GM19372 (cell line): ENCODE measurements at regions not wholly inside any gene's neighbourhood (a gene's known extent, or its start where the extent isn't known, plus 50 kb on each side); places are given as distances from the start of the nearest gene placed in this dataset.

Experiments used
- ATAC-seq: cut with Tn5 transposase; IDR thresholded peaks from one replicate; pipeline ENCODE4 v1.9.1; 2021; ENCODE audit warnings: mild to moderate bottlenecking, low read depth, moderate library complexity; ENCODE audit not compliant: unreplicated experiment

DNA sequence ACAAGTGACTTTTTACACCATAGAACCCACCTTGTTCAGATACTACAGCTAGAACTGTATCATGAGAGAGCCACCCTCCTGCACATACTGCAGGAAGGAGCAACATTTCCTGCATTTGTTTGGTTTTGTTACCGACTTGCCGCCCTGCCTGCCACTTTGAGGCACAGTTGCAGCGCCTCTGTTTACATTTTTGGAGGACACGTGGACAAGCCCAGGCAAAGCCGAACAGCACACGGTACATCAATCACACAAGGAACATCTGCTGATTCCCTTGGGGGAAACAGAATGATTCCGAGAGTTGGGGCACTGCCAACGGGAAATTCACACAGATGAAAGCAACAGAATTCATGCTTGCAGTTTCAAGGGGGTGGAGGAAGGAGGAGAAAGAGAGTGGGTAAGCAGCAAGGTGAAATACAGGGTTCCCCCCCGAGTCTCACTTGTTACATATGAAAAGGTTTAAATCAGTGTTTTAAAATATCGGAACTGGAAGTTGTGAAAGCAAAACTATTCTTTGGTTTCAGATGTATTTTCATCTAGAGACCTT, 110.7 kb downstream of the BTG1 start:
- ATAC-seq, result peak; percentile 68

DNA sequence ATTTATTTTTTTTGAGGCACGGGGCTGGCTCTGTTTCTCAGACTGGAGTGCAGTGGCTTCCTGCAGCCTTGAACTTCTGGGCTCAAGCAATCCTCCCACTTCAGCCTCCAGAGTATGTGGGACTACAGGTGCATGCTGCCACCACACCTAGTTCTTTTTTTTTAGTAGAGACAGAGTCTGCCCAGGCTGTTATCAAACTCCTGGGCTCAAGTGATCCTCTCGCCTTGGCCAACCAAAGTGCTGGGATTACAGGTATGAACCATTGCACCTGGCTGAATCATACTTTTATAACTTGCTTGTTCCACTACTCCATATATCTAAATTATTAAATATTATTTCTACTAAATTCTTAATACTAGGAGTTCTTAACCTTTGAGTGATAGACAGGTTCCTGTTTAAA, 111.6 kb downstream of the BTG1 start:
- ATAC-seq, result no peak

DNA sequence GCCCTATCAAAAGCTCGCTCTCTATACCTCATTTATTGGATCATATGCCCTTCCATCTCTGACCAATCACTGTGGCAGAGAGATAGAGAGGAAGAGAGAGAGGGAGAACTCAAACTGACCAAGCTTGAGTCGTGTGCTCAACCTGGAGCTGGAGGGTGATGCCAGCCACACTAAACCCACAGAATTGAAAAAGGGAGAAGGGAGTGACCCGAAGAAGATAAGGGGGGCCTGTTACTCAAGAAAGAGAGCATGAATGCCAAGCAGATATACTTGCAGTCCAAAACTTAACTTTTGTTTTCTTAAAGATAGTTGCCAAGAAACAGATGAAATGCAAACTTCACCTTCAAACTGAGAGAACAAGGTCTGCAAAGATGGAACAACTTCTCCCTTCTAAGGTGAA, 112.7 kb downstream of the BTG1 start:
- ATAC-seq, result no peak

DNA sequence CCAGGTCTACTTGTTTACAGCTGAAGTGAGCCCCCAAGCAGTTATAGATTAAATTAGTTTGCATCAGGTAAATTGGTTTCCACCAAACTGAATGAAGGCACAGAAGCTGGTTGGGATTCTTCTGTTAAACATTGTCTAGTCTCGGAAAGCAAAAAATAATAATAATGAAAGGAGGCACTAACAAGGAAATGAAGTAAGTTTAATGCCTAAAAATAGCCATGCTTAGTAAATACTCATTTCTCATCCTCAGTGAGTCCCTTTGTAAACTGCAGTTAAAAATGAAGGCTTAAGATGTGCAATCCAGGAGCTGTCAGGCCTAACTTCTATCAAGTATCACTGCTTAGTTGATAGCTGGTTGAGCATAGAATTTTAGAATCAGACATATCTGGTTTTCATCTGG, 113.5 kb downstream of the BTG1 start:
- ATAC-seq, result no peak

DNA sequence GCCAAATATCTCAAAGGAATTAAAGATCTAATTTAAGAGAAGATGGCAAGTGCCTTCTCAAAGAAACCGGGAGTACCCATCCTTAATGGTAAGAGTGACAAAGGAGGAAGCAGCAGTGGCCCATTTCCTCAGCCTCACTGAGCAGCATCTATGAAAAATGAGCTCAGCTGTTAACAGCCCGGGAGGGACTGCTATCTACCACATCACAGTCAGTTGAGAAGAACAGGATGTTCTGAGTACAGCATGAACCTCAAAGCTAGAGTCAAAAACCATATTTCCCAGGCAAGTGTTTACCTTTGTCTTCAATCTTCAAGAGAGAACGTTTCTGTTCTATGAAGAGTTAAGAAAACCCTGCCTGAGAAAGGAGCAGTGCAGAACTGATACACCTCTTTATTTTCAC, 115.0 kb downstream of the BTG1 start:
- ATAC-seq, result peak; percentile 57

DNA sequence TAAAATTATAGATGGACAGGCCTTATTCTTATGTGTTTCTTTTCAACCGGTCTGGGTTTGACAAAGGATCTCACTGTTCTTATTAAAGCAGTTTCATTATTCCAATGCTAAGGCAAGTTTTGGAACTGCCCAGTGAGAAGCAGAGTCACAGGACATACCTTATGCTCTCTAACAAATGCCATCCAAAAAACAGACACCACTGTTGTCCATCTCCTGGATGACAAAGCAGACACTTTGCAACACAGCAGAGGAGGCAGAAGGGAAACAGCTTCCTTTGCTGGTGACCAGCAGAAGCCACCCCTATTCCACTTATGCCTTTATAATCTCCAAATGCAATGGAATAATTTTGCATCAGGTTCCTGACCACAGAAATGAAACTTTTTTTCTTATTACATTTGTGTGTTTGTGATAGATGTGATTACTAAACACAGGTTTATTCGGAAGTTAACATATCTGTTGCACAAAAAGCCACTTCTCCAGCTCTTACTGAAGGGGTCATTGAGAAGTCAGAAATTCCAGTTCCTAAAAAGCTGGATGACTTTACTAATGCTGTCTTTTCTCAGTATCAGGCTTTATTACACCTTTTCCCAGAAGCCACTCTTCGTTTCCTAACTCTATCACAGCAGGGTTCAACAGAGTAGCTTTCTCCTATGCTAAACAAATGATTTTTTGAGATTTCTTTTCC, 115.6 kb downstream of the BTG1 start:
- no peak for ATAC-seq

DNA sequence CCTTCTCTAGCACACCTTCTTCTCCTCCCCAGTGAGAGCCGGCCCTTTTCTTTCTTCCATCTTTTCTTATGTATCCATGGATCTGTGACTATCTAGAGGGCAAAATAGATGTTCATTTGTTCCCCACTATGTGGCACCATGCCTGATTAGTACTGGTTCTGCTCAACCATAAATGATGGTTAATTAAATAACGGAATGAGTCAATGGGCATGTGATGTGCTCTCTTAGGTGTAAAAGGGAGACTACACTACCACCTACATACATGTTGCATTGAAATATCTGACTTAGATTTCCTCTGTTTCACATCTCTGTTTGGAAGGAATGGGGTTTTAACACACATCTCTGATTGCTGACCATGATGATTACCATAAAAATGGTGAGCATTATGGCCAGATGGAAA, 116.5 kb downstream of the BTG1 start:
- ATAC-seq, result no peak

DNA sequence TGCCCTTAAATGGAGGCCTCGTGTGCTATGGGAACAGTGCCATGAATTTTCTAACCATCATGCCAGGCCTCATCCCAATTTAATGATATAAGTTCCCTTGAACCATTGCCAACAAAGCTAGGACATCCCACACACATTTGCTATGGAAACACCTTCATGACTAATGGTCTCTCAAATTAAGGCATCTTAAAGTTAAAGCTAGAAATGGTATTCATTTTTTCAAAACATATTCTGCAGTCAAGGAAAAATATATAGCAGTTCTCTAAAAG, 117.3 kb downstream of the BTG1 start:
- no peak for ATAC-seq

DNA sequence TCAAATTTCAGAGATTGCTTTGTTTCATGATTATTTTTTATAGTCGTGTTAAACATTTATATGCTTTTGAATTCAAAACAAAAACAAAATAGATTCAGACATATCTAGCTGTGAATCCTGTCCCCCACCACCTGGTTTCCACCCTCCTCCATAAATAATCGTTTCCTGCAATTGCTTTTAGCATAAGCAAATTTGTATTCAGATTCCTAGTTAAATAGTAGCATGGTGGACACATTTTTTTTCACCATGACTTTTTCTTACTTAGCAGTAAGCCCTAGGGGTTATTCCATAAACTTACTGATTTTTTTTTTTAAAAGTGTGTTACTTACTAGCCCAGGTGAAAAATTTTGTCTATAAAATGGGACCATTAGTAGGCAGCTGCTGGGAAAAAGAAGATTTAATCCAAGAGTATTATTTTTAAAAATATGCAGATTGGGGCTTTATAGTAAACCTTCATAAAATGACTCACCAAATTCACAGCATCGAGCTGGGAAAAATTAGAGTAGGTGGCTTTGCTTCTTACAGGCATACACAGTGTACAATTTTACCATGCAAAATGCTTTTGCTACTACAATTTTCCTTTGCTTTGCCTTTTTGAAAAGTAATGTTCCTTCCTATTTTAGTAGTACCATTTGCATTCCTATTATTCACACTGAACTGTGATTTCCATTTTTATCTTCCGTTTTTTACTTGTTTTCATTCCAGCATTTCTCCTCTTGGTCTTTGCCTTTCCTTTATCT, 117.8 kb downstream of the BTG1 start:
- ATAC-seq, result no peak

DNA sequence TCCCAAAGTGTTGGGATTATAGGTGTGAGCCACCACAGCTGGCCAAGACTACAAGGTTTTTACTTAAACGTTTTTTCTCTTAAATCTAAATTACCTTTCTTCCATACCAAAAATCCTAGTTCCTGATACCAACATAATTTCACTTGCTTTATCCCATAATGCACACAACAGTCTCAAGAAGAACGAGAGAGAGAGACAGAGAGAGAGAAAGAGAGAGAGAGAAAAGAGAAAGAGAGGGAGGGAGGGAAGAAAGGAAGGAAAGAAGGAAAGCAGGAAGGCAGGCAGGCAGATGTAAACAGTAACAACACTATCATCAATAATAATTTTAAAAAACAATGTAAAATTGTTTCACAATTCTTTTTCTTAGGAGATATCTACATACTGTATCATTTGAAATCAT, 118.4 kb downstream of the BTG1 start:
- no peak for ATAC-seq

DNA sequence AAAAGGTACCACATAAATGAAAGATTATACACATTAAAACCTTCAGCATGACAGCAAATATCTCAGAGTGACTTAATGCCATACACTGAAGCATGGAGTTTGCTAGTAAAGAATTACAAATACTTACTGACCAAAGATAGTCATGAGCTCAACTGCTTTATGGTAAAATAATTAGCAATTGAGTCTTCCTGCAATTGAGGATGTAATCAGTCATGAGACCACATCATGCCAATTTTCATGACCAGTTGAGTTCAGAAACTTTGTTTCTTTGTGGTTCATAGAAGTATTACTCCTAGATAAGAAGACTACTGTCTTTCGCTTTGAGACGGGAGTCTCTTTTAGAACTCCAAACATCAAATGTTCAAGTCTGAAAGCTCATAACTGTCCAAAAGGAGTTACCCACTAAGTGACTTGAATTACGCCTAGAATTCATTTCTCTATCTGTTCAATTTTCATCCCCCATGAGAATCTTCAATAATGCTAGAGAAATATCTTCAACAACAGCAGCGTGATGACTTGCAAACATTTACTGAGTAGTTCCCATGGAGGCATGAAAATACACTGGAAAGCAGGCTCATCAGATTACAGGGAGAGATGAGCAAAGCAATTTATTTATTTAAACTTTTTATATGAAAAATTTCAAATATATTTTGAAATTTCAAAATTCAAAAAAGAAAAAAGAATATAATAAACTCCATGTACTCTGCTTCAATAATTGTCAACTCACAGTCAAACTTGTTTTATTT, 120.0 kb downstream of the BTG1 start:
- no peak for ATAC-seq

DNA sequence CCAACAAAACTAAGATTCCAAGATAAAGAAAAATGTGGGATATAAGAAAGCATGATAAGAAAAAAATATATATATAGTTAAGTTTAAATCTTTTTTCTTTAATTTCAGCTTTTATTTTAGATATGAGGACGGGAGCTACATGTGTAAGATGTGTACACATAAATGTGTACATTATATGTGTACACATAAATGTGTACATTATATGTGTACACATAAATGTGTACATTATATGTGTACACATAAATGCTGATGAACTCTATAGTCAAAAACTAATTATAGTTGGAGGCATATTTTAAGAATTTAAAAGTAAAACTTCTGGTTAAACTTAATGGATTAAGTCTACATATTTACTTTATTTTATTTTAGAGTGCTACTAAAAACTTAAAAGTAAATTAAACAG, 123.6 kb downstream of the BTG1 start:
- ATAC-seq, result no peak

DNA sequence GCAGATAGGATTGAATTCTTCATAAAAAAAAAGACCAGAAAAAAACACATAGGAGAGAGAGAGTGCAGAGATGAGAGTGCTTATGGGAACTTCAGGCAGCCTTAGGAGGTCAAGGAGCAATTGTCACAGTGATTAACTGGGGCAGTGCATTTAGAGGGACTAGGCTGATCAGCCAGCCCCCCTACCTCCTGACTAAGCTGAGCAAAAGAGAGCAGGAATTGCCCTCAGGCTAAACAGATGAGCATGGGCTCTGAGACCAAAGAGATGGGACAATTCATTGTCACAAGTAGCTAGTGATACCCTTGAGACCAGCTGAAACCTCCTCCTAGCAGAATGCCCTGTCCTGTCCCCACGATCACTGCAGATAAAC, 124.0 kb downstream of the BTG1 start:
- no peak for ATAC-seq

DNA sequence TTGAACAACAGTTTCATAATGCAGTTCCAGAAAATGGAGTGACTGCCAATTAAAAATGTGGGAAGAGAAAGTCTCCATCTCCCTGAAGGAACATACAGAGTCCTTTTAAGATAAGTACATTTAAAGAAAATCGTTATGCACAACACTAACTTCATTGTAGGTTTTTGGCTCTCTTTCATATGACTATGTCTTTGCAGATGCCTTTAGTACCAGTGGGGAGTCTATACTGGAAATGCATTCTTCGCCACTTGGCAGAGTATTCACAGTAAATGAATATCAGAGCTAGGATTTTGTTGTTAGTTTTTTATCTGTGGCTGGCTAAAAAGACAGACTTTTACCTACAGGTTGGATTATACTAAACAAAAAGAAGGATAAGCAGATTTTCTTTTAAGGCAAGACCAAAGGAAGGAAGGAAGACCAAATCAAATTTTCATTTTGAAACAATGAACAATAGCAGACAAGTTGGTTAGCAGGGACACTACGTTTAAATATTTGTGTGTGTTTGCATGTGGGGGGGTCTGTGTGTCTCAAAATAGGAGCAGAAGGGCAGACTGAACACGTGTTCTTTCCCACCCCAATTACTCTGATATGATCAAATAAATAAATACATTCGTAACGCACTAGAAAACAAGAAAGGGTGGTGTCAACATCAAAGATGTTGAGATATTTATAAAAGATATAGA, 124.5 kb downstream of the BTG1 start:
- no peak for ATAC-seq

DNA sequence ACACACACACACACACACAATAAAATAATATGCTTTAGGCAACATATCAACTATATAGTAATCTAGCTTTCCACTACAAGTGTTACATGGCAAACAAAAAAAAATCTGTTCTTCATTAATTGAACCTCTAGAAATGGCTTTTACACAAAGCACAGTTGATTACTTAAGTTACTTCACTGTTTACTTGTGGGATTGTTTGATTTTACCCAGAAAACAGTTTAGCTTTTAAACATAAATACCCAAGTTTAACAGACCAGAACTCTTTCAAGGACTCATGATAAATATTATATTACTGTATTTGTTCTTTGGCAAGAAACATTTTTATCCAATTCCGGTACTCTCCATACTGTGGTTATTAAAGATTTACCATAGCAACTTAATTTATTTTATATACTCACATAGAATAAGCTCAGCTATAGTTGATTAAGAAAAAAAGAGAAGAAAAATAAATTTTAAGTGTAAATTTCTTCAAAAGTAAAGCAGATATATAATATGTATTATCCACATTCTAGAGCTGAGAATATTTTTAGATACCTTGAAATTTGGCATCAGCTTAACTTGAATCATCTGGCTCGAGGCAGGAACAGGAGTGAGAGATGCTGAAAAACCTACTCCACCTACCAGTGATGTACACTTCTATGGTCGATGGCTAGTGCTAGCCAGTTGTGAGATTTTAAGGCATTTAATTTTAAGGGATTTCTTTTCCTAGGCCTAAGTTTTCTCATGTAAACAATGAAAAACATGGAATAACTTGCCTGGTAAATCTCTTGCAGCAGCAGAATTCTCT, 126.0 kb downstream of the BTG1 start:
- ATAC-seq, result no peak

DNA sequence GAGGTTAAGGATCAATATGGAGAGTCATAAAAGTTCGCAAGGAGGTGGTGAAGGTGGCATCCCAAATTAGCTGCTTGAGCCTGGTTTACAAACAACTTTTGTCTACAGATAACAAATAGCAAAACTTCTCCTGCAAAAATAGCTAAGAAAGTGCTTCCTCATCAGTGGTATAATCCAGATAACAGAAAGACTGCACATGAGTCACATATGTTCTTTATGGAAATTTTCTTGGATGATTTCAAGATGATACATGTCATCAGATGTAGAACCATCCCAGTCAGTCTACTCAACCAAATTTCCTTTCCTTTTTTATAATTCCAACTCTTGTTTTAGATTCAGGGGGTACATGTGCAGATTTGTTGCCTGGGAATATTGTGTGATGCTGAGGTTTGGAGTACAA, 133.0 kb downstream of the BTG1 start:
- ATAC-seq, result no peak

DNA sequence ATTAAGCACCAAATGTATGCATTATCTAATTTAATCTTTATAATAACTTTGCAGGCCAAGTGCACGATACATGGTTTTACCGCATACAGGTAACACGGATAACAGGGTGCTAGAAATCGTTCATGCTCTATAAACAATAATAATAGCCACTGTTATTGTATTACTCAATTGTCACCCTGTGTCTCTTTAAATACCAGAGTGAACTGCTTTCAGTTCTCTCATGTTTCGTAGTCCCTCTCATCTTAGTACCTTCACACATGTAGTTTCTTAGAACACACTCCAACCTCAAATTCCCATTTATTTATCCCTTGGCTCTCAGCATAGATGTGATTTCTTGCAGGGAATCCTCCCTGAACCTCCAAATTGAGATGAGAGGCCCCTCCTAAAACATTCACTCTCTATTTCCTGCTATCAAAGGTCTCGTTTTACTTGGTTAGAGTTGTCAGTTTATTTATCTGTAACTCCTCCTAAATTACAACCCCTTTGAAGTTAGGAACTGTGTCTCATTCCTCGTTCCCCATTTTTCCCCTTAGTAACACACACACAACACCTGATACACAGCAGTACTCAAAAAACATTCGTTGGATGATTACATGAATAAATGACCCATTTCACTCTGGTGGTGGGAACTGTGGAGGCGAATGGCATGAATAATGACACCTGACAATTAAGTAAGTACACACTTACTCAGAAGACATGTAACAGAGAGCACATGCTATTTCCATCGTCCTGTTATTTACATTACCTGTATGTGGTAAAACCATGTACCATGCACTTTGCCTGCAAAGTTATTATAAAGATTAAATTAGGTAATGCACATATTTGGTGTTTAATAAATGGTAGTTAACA, 134.6 kb downstream of the BTG1 start:
- ATAC-seq, result no peak

DNA sequence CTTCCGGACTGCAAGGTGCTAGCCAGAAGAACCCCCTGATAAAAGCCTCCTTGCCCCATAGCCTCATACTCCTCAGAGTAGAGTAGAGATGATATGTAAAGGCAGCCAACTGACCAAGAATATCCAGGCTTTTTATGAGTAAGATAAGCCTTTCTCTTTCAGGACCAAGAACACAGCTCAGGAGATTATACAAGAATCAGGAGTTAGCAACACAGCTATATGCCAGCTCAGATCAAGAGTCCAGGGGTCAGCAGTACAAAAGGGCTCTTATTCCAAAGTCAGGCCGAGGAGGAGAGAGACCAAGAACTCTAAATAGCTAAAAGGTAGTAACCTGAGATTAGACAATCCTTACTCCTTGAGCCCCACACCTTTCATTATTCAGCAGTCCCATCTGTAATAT, 135.3 kb downstream of the BTG1 start:
- ATAC-seq, result no peak

DNA sequence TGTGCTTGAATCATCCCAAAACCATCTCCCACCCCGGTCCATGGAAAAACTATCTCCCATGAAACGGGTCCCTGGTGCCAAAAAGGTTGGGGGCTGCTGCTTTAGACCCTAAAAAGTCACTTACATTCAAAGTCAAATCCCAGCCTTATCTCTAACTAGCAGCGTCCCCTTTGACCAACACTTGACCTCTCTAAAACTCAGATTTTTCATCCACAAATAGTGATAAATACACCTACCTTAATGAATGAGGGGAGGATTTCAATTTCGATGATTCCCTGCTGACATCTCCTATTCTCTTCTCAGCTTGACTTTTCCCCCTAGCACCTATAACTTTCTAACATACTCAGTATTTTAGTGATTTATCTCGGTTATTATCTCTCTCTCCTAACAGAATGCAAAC, 137.3 kb downstream of the BTG1 start:
- ATAC-seq, result no peak

DNA sequence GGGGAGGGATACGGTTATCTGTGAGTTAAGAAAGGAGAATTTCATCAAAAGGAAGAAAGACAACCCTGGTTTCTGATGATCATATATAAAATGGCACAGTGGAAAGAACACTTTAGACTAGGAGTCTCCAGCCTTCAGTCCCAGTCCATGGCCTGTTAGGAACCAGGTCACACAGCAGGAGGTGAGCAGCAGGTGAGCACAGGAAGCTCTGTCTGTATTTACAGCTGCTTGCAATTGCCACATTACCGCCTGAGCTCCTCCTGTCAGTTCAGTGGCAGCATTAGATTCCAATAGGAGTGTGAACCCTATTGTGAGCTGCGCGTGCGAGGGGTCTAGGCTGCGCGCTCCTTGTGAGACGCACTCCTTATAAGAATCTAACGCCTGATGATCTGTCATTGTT, 137.9 kb downstream of the BTG1 start:
- no peak for ATAC-seq
